GM12891 (cell line): ENCODE measurements at regions not wholly inside any gene's neighbourhood (a gene's known extent, or its start where the extent isn't known, plus 50 kb on each side); places are given as distances from the start of the nearest gene placed in this dataset.

Source experiments
- POLR2A ChIP-seq: IDR thresholded peaks from 2 replicates; pipeline ENCODE4 v1.6.1; 2011; ENCODE audit warnings: low read depth, low read length, control low read depth
- POLR2AphosphoS5 ChIP-seq: IDR thresholded peaks from 2 replicates; pipeline ENCODE4 v1.6.1; 2011; ENCODE audit warnings: low read depth, low read length, control low read depth
- SPI1 ChIP-seq: IDR thresholded peaks from 2 replicates; pipeline ENCODE4 v1.6.1; 2011; ENCODE audit warnings: low read depth, low read length, control low read depth
- TAF1 ChIP-seq: IDR thresholded peaks from 2 replicates; pipeline ENCODE4 v1.6.1; 2011; ENCODE audit warnings: low read depth, low read length, control low read depth

DNA sequence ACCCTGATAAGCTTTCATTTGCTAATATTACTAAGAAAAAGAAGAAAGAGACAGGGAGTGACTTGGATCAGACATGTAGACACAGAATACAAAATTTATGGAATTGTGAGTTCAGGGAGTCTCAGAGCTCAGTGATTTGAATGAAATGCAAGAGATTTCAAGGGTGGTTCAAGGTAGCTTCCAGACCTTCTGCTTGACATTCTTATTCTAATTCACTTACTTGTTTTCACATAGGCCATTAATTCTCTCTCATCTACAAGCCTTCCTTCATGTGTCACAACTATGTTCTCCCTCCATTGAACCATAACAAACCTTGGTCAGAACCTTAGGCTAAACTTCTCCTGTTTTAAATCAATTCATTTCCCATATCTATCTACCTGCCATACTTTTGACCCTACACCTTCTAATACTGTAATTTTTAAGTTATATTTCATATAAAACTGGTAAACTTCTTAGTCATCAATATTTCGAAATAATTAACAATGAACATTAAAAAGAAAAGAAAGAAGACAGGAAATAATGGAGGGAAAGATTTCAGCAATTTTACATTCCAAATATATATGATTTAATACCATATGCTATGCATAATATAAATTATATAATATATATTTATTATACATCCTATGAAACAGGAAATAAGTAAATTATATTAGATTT is 139.2 kb upstream of the PDE1A start:
- TF ChIP-seq SPI1, result no peak
- no peak for TF ChIP-seq POLR2A
- TF ChIP-seq TAF1, result no peak
- no peak for TF ChIP-seq POLR2AphosphoS5
